ENCODE measurements at regions not wholly inside any gene's neighbourhood (a gene's known extent, or its start where the extent isn't known, plus 50 kb on each side); places are given as distances from the start of the nearest gene placed in this dataset.

DNA sequence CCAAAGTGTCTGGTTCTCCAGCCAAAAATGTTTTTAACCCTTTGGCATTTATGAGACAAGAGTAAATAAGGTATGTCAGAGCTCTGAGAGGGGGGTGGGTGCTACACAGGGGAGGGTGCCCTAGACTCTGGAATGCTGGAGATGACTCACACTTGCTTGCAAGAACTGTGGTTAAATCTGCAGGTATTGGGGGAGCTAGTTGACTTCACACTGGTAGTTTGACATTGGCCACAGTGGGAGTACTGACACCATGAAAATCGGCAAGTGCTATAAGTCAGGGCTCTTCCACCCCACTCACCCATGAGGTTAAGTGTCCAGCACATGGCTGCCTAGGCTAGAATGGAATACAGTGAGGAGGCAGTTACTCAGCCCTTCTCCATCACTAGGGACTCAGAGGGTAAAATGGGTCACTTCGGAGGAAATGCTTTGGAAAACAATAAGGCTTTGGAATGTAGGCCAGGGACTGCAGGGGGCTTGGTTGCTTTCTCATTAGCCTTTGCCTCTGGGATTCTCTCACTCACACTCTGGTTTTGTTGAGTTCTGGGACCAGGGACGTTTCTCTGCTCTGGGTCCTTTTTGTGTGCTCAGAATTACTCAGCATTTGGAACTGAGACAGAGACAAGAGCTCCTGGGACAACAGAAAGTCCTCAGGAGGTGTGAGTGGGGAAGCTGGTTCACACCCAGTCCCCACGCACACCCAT lies 91.6 kb downstream of the ACKR3 start:
- H4K20me1 ChIP-seq (ENCODE audit: insufficient read depth, low read length), result no peaks in the 10 kb centered on the region
- TF ChIP-seq, protein P1, sequence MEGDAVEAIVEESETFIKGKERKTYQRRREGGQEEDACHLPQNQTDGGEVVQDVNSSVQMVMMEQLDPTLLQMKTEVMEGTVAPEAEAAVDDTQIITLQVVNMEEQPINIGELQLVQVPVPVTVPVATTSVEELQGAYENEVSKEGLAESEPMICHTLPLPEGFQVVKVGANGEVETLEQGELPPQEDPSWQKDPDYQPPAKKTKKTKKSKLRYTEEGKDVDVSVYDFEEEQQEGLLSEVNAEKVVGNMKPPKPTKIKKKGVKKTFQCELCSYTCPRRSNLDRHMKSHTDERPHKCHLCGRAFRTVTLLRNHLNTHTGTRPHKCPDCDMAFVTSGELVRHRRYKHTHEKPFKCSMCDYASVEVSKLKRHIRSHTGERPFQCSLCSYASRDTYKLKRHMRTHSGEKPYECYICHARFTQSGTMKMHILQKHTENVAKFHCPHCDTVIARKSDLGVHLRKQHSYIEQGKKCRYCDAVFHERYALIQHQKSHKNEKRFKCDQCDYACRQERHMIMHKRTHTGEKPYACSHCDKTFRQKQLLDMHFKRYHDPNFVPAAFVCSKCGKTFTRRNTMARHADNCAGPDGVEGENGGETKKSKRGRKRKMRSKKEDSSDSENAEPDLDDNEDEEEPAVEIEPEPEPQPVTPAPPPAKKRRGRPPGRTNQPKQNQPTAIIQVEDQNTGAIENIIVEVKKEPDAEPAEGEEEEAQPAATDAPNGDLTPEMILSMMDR (IDR thresholded peaks at IDR 0.05; ENCODE audit: extremely low read depth, low read depth, low read length), result no peak
- no peaks in the 10 kb centered on the region for H3K79me2 ChIP-seq (ENCODE audit: insufficient read depth, low read length)
- H2AFZ ChIP-seq (ENCODE audit: low read length), result peak overlapping the region; percentile 52
- DNase-seq (ENCODE audit: insufficient read length, low spot score, missing footprints), result no peak
- H3K36me3 ChIP-seq (ENCODE audit: insufficient read depth, low read length), result no peaks in the 10 kb centered on the region
- H3K27ac ChIP-seq (ENCODE audit: low read depth, low read length), result peak overlapping the region; percentile 79
- peak overlapping the region; percentile 72 for H3K4me2 ChIP-seq (ENCODE audit: insufficient read depth, low read length)
- peaks cover 48% of the 10 kb centered on the region for H3K4me1 ChIP-seq (ENCODE audit: insufficient read depth, low read length)
- H3K4me3 ChIP-seq (ENCODE audit: insufficient read depth, low read length), result peak overlapping the region; percentile 48
- H3K9me3 ChIP-seq (ENCODE audit: low read depth, low read length), result no peaks in the 10 kb centered on the region
- H3K27me3 ChIP-seq (ENCODE audit: insufficient read depth, low read length), result peaks cover 7% of the 10 kb centered on the region

DNA sequence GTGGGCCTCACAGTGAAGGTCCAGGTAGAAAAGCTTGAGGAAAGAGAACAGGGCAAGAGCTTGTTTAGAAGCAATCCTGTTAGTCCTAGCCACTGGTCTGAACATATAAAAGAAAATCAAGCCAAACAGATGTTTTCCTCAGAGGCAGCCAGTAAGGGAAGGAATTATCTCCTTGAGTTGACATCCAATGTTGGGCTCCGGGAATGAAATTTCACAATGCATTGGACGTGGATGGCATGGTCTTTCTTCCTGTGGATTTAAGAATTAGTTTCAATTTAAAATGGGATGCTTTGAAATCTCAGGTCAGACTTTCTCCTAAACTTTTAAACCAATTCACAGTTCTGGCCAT lies 92.1 kb downstream of the ACKR3 start:
- peak overlapping the region; percentile 72 for H3K4me2 ChIP-seq (ENCODE audit: insufficient read depth, low read length)
- no peaks in the 10 kb centered on the region for H3K36me3 ChIP-seq (ENCODE audit: insufficient read depth, low read length)
- peak overlapping the region; percentile 79 for H3K27ac ChIP-seq (ENCODE audit: low read depth, low read length)
- H2AFZ ChIP-seq (ENCODE audit: low read length), result peak overlapping the region; percentile 52
- no peaks in the 10 kb centered on the region for H4K20me1 ChIP-seq (ENCODE audit: insufficient read depth, low read length)
- TF ChIP-seq, protein P1 (IDR thresholded peaks at IDR 0.05; ENCODE audit: extremely low read depth, low read depth, low read length), result no peak
- peaks cover 3% of the 10 kb centered on the region for H3K9me3 ChIP-seq (ENCODE audit: low read depth, low read length)
- peak overlapping the region; percentile 48 for H3K4me3 ChIP-seq (ENCODE audit: insufficient read depth, low read length)
- no peak for DNase-seq (ENCODE audit: insufficient read length, low spot score, missing footprints)
- H3K4me1 ChIP-seq (ENCODE audit: insufficient read depth, low read length), result peaks cover 48% of the 10 kb centered on the region
- peaks cover 4% of the 10 kb centered on the region for H3K27me3 ChIP-seq (ENCODE audit: insufficient read depth, low read length)
- H3K79me2 ChIP-seq (ENCODE audit: insufficient read depth, low read length), result no peaks in the 10 kb centered on the region

DNA sequence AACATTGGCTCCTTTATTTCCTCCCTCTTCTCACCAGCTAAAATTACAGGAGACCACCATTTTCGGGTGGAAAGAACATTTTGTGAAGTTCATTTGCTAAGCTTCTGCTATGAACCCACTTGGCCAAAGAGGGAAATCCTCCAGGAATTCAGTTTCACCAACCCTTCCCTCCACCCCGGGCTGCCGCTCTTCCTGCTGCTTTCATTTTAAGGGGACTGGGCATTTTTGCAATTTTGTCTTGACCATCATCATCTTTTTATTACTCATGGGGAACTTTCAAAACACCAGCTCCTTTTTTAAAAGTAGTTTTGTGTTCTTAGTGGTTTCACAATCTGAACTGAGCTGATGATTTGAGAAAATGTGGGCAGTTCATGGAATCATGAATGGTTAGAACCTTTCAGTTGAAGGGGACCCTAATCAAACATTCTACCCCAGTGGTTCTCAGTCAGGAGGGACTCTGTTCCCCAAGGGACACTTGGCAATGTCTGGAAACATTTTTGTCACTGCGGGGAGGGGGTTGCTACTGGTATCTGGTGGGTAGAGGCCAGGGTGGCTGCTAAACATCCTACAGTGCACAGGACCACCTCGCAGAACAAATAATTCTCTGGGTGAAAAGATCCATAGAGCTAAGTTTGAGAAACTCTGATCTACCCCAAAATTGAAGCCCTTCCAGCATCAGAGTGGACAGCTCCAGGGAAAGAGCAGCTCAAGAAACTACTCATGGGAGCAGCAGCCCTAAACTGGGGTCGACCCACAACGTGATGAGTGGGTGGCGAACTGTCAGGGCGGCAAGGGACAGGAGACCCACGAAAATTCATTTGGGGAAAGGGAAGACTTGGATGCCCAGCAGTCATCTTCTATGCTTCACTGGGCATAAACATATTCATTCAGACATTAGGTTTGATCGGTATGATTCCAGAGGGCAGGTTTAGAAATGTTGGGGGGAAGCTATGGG lies 92.9 kb downstream of the ACKR3 start:
- peak; percentile 78 for DNase-seq (ENCODE audit: insufficient read length, low spot score, missing footprints)
- Histone ChIP-seq H3K4me3 (ENCODE audit: insufficient read depth, low read length) (peak overlapping the region; percentile 48), H3K79me2 (ENCODE audit: insufficient read depth, low read length) (no peaks in the 10 kb centered on the region), H4K20me1 (ENCODE audit: insufficient read depth, low read length) (no peaks in the 10 kb centered on the region), H3K36me3 (ENCODE audit: insufficient read depth, low read length) (no peaks in the 10 kb centered on the region), H3K9me3 (ENCODE audit: low read depth, low read length) (peaks cover 3% of the 10 kb centered on the region), H3K27ac (ENCODE audit: low read depth, low read length) (peak overlapping the region; percentile 79), H3K4me1 (ENCODE audit: insufficient read depth, low read length) (peaks cover 48% of the 10 kb centered on the region), H3K27me3 (ENCODE audit: insufficient read depth, low read length) (peaks cover 3% of the 10 kb centered on the region), H2AFZ (ENCODE audit: low read length) (no peak overlapping the region), H3K4me2 (ENCODE audit: insufficient read depth, low read length) (peak overlapping the region; percentile 72)
- TF ChIP-seq, protein P1 (IDR thresholded peaks at IDR 0.05; ENCODE audit: extremely low read depth, low read depth, low read length), result no peak
